Activated CD8-positive, alpha-beta memory T cell treated with anti-CD3 and anti-CD28 coated beads, Interleukin-2, amount 50 U/mL, for 1 hour (primary cell): ENCODE measurements at regions not wholly inside any gene's neighbourhood (a gene's known extent, or its start where the extent isn't known, plus 50 kb on each side); places are given as distances from the start of the nearest gene placed in this dataset.
"Not testable (repeated sequence)": the region's sequence is repeated elsewhere in the genome, so short reads cannot be mapped to it uniquely, and the experiment has no call there.

Experiments
- DNase-seq: peaks from one replicate; pipeline ENCODE4 v3.0.0-alpha.2; 2020; ENCODE audit errors: extremely low read depth

DNA sequence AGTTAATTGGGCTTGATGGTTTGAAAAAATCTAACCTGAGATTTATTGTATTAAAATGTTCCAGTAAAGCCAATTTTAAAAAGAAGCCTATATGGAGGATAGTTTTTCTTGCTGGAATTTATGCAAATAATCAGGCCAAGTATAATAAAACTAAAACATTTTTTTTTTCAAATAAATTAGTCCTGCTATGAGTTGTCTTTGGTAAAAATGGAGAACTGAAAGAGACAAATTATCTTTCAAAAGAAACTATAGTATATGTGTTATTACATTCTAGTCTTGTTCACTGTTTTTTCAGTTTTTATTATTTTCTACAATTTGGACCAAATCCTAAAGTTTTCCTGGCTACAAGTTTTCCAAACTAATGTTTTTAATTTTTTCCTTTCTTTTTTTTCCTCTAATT lies 468.9 kb downstream of the UQCRFS1 start:
- DNase-seq, result no peak

DNA sequence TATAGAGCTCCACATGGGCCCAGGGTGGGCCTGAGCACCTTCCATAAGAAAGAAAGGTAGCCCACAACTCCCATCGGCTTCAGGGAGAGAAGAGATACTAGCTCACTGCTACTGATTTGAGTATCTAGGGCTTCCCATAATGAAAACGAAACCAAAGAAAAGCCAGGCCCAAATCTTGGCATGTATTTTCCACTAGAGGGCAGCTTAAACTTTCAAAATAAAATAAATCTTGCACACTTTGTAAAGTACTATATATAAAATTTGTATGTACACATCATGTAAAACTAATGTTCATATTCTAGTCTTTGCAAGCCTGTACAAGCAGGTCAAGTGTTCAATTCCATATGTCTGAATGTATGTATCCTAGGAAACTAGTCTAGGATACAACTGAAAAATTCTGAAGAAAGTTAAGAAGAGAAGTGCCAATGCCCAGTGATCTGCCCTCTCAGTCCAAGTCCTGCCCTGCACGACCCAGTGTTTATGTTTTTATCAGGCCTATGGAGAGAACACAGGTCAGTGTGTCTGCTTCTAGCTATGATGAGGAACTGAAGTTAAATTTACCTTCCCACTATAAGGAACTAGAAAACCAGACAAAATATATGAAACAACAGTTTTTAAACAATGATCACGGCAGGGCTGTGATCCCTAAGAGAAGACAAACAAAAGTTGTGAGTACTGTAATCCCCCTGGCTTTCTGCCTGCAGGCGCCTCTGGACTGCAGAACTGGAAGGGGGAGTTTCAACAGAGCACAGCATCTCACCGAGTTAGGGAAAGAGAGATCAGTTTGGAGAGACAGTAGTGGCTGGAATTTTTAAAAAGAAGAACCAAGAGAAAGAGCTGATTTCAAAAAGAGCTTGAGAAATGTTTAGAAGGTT lies 475.7 kb downstream of the UQCRFS1 start:
- DNase-seq, result no peak

DNA sequence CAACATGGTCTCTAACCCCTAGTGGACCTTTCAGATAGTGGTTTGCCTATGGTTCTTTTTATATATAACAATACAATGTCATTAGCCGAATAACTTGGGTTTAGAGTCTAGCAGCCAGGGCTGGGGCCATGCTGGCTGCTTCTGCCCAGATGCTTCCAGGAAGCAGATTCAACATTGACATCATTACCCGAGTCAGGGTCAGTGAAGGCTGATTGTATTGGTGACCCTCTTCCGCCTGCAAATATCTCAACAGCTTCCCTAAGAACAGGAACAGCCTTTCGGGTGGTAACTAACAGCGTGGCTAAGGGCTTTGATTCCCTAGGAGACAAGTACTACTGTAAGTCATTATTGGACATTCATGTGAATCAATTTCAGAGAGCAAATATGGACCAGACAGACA lies 476.4 kb downstream of the UQCRFS1 start:
- DNase-seq, result no peak

DNA sequence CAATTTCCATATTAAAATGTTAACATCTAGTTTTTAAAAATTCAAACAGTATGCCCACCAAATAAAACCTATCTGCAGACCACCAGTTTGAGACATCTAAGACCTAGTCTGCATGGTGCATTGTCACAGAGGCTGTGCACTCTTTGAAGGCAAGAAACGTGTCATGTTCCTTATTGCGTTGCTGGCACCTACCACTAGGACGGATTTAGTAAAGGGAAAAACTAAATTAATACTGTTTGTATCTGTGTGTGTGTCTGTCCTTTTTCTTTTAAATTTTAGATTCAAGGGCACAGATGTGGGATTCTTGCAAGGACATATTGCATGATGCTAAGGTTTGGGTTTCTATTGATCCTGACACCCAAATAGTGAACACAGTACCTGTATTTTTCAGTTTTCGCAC lies 481.4 kb downstream of the UQCRFS1 start:
- DNase-seq, result no peak

DNA sequence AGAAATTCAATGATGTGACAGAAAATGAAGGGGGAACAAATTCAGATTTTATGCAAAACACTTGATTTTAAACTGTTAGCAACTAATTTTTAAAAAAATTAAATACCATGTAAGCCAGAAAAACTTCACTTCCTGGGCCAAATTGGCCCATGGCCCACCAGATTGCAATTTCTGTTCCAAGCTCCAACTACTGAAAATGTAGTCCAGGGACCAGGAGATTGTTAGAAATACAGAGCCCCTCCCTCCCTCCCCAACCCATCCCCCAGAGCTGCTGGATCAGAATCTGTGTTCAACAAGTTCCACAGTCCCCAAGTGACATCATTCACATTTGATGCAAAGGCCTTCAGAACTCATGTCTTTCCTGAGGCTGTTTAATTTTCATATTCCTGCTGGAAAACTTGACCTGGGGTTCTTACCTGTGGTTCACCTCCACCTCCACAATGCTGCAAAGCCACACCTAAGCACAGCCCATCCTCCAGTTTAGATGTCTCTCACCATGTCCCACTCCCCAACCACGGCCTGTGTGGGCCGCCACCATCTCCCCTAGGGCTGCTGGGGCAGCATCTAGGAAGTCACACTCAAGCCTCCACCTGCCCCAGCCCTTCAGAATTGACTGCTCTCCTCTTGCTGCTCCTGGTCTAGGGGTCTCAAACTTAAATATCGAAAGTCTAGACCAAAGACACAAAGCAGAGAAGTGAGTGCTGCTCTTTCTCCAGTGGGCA lies 482.0 kb downstream of the UQCRFS1 start:
- DNase-seq, result no peak

DNA sequence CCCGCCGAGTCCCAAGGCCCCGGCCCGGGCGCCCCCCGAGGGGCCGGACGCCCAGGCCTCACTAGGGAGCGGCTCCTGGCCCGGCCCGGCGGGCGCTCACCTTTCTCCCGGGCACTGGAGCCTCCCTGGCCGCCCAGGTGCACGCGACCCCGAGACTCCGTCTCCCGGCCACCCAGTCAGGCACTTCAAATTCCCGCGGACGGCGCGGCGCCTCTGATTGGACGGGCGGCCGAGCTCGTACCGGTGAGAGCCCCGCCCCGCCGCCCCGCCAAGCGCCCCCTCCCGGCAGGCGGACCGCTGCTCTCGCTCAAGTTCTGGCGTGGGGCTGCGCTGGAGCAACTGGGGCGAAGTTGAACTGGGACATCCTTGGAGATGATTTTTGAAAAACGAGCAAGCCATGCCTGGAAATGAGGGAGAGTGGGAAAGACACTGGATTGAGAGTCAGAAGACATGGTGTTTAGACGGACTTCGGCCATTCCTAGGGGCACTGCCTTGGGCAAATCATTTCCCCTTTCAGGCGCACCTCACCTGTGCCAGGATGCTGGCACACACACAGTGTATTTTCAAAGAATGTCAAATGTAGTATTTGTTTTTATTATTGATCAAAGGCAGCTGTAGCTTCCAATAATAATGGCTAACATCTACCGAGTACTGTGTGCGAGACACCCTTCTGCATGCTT lies 485.3 kb downstream of the UQCRFS1 start:
- no peak for DNase-seq

DNA sequence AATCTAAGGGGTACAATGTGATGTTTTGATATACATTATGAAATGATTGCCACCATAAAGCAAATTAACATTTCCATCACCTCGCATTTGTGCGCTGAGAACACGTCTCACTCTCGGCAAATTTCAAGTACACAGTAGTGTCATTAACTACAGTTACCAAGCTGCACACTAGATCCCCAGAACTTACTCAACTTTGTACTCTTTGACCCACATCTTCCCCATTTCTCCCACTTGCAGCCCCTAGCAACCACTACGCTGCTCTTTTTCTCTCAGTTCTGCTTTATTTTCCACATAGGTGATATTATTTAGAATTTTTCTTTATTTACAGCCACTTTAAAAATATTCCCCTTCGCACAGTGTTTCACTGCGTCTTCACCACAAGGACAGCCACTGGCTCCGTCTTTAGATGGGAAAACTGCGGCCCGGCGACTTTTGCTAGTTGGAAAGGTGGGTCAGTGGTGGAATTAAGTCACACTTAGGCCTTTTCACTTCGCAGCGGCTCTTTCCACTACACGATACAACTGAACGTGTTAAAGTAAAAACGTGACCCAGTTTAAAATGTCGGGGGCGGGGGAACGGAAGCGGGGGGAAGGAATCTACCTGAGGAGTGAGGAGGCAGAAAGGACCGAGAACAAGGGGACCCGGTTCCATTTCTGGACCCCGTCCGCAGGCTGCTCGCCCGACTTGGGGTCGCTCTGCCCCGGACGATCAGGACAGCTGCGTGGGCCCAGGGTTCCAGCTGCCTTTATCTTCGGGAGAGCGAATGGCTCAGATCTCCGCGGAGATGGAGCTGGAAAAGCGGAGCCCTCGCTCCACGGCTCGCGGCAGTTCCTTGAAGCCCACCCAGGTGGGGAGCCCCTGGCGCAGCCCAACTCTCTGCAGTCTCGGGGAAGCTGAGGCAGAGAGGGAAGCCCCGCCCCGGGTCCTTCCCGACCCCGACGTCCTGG lies 486.1 kb downstream of the UQCRFS1 start:
- no peak for DNase-seq

DNA sequence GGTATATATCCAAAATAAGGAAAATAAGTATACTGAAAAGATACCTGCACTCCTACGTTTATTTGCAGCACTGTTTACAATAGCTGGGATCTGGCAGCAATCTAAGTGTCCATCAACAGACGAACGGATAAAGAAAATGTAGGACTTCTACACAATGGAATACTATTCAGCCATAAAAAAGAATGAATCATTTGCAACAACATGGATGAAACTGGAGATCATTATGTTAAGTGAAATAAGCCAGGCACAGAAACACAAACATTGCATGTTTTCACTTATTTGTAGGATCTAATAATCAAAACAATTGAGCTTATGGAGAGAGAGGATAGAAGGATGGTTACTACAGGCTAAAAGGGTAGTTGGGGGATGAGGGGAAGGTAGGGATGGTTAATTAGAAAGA lies 494.0 kb downstream of the UQCRFS1 start:
- no peak for DNase-seq

DNA sequence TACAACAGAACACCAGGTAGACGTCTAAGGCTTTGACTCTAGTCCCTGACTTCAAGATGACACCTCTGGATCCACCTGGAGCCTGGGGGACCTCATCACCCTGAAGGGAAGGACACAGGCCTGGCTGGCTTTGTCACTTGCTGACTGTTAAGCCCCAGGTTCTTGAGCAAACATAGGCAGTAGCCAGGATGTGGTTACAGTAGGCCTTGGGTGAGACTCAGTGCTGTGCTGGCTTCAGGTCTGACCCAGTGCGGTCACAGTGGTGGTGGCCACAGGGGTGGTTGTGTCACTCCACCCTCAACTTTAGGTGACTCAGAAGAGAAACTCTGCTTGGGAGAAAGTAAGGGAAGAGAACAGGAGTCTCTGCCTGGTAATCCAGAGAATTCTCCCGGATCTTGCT lies 497.8 kb downstream of the UQCRFS1 start:
- no peak for DNase-seq

DNA sequence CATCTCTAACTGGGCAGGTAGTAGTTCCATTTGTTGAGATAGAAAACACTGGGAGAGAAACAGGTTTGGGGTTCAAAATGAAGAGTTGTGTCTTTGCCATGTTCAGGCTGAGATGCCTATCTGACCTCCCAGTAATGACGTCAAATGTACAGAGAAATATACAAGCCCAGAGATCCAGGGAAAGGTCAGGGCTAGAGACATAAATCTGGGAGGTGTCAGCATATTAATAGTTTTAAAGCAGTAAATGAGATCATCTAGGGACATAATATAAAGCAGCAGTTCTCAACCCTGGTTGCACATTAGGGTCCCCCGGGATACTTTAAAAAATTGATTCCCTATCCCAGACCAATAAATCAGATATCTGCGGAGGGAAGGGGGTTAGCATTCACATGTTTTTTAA lies 501.5 kb downstream of the UQCRFS1 start:
- no peak for DNase-seq

DNA sequence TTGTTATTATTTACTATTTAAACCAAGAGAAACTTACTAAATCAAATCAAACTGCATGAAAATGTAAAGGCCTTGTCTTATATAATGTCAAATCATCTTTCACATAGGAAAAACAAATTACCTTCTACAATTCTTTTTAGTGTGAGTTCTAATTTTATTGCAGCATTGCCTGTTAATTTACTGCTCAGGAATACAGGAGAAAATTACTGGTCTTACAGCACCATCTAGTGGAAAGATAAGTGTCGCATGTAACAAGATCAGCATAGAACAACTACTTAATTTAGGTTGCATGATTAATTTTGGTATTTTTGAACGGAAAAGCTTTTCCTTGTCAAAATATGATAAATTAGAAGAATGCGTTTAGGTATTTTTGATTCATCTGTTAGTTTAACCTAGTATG lies 502.7 kb downstream of the UQCRFS1 start:
- no peak for DNase-seq

DNA sequence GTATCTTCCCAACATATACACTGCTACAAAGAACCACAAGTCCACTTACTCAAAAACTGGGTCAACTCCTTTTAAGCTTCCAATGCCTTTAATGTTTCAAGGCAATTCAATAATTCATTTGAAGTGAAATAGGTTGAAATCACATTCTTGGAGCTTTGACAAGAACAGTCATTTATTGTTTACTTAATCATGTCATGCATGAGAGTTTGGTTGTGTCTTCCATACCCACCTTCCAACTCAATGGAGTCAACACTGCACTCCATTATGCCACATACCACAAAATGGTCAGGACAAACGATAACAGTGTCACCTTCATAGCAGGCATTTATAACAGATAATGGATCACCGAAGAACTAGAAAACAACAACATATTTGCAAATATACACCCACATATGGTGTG lies 506.3 kb downstream of the UQCRFS1 start:
- DNase-seq, result no peak

DNA sequence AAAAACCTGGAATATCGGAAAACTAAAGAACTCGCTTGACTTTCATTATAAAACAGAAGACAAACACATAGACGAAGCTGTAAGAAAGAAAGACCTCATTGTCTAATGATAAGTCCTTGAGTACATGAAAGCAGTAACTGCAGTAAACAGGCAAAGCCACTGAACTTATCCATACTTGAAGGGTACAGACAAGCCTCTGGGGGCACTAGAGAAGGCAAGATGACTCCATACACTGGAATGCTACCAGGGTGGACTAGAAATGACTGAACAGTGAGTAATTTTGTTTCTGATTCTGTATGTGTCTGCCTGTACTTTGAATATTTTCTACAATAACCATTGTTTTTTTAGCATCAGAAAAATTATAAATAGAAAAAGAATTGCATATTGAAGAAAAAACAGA lies 507.9 kb downstream of the UQCRFS1 start:
- no peak for DNase-seq

DNA sequence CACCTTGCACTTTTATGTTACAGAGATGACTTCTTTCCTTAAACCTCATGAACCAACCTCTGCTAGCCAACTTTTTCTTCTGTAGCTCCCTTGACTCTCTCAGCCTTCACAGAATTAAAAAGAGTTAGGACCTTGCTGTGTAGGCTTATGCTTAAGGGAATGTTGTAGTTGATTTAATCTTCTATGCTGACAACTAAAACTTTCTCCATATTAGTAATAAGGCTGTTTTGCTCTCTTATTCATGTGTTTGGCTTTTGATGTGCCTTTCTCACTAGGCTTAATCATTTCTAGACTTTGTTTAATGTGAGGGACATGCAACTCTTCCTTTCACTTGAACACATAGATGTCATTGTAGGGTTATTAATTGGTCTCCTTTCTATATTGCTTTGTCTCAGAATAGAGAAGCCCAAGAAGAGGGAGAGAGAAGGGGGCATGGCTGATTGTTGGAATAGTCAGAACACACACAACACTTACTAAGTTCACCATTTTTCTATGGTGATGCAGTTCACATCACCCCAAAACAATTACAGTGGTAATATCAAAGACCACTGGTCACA lies 509.5 kb downstream of the UQCRFS1 start:
- DNase-seq, result no peak

DNA sequence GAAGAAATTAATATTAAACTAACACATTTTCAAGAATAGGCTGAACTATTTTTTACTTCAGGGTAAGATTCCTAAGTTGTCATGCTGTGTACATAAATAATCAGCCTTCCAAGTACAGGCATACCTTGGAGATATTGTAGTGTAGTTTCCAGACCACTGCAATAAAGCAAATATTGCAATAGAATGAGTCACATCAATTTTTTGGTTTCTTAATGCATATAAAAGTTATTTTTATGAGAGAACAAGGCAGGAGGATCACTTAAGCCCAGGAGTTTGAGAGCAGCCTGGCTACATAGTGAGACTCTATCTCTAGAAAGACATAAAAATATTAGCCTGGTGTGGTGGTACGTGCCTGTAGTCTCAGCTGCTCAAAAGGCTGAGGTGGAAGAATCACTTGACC lies 511.5 kb downstream of the UQCRFS1 start:
- no peak for DNase-seq

DNA sequence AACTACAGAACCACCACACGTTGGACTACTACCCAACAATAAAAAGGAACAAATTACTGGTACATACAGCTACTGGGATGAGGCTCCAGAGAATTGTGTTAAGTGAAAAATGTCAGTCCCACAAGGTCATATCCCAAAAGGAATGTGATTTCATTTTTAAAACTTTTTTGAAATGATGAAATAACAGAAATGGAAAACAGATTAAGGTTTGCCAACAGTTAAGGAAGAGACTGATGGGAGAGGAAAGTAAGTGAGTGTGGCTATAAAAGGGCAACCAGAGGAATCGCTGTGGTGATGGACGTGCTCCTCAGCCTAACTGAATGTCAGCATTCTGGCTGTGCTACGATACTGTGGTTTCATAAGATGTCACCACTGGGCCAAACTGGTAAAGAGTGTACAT lies 512.8 kb downstream of the UQCRFS1 start:
- DNase-seq, result no peak

DNA sequence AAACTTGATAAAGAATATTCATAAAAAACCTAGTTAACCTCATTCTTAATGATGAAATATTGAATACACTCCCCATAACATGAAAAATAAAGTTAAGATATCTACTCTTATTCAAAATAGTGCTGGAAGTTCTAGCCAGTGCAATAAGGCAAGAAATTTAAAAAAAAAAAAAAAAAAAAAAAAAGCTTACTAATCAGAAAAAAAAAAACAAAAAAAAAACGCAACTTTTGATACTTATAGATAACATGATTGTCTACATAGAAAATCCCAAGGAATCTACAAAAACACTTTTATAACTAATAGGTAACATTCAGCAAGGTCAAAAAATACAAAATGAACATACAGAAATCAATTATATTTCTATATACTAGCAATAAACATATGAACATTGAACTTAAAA lies 515.6 kb downstream of the UQCRFS1 start:
- no peak for DNase-seq

DNA sequence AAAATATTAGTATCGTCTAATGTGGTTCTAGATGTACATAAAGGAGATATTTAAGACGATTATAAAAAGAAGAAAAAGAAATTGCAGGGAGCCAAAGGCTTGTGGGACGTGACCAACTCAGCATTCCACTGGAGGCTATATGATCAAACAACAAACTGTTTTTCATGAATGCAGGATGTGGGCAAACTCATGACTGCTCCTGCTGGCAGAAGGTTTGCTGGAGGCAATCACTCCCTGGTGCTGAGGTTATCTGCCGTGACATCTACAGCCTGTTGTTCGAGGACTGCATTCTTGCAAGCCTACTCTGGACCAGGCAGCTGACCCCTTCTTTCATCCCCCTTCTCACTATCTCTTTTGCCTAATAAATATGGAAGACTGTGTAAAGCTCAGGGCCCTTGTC lies 518.1 kb downstream of the UQCRFS1 start:
- no peak for DNase-seq

DNA sequence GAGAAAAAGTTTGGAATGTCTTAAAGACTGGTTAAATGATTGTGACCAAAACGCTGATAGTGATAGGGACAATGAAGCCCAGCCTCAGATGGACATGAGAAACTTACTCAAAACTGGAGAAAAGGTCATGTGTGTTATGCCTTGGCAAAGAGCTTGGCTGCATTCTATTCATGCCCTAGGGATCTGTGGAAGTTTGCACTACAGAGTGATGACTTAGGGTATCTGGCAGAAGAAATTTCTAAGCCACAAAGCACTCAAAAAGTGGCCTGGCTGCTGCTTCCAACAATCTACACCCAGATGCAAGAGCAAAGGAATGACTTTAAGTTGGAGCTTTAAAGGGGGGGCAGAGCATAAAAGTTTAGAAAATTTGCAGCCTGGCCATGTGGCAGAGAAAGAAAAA lies 521.3 kb downstream of the UQCRFS1 start:
- DNase-seq, result no peak

DNA sequence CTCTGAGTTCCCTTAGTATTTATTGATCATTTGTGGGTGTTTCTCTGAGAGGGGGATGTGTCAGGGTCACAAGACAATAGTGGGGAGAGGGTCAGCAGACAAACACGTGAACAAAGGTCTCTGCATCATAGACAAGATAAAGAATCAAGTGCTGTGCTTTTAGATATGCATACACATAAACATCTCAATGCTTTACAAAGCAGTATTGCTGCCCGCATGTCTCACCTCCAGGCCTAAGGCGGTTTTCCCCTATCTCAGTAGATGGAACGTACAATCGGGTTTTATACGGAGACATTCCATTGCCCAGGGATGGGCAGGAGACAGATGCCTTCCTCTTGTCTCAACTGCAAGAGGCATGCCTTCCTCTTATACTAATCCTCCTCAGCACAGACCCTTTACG lies 523.5 kb downstream of the UQCRFS1 start:
- DNase-seq, result not testable (repeated sequence)

DNA sequence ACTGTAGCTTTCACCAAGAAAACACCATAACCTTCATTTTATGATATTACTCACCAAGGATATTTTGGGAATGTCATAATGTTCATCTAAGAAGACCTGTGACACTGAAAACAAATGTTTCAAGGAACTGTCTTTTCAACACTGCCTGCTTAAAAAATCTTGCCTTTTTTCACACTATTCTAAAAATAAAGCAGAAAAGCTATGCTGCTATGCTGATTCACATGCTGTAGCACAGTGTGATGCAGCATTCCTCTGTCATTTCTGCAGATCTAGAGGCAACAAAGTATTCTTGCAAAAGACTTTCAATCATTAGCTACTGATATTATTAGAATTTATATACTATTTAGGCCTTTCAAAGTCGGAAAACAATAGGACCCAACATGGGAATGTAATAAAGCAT lies 525.7 kb downstream of the UQCRFS1 start:
- no peak for DNase-seq
